Nephron progenitor cell (in vitro differentiated cells): ENCODE measurements at regions not wholly inside any gene's neighbourhood (a gene's known extent, or its start where the extent isn't known, plus 50 kb on each side); places are given as distances from the start of the nearest gene placed in this dataset.

Experiments
- DNase-seq: peaks from one replicate; pipeline ENCODE4 v3.0.0; 2021
- H3K27ac Mint-ChIP-seq: 2 replicates; pipeline ENCODE4 v1.8.0; 2021; ENCODE audit warnings: mild to moderate bottlenecking, moderate library complexity, mixed read lengths
- H3K27me3 Mint-ChIP-seq: 2 replicates; pipeline ENCODE4 v1.8.0; 2021; ENCODE audit warnings: mild to moderate bottlenecking, low read depth, mixed read lengths; ENCODE audit not compliant: poor library complexity
- H3K36me3 Mint-ChIP-seq: 2 replicates; pipeline ENCODE4 v1.8.0; 2021; ENCODE audit warnings: low read depth, mixed read lengths
- H3K4me1 Mint-ChIP-seq: 2 replicates; pipeline ENCODE4 v1.8.0; 2021; ENCODE audit warnings: mixed read lengths
- H3K4me3 Mint-ChIP-seq: 2 replicates; pipeline ENCODE4 v1.8.0; 2021; ENCODE audit warnings: mild to moderate bottlenecking, moderate library complexity, mixed read lengths
- H3K9me3 Mint-ChIP-seq: 2 replicates; pipeline ENCODE4 v1.8.0; 2021; ENCODE audit warnings: mild to moderate bottlenecking, moderate library complexity, mixed read lengths
- TF ChIP-seq, protein P1 (sequence below): fragments of 200-600 bp; sonication (generic); IDR thresholded peaks from 2 replicates; pipeline ENCODE4 v1.5.0; 2021; ENCODE audit warnings: antibody characterized with exemption

DNA sequence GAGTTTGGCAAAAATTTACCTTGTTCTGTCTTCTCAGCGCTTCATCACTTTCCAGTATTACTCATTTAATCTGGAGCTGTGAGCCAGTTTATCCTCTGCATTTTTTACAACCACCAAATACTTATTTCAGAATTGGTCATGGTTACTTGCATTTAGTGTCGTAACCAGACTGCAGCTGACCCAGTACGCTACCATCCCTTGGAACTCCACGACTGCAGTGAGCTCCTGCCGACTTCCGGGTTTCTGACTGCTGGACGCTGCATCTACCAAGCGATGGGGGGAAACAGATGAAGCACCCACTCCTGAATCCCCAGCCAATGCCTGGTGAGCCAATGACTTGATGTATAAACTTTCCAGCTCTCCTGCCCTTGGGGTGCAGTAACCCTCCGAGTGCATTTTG is 174.4 kb upstream of the PRLR start:
- Mint-ChIP-seq H3K27ac (no peak overlapping the region), H3K27me3 (peaks cover 3% of the 10 kb centered on the region), H3K4me3 (no peak overlapping the region), H3K4me1 (no peaks in the 10 kb centered on the region), H3K36me3 (no peaks in the 10 kb centered on the region), H3K9me3 (peaks cover 23% of the 10 kb centered on the region)
- TF ChIP-seq, protein P1, sequence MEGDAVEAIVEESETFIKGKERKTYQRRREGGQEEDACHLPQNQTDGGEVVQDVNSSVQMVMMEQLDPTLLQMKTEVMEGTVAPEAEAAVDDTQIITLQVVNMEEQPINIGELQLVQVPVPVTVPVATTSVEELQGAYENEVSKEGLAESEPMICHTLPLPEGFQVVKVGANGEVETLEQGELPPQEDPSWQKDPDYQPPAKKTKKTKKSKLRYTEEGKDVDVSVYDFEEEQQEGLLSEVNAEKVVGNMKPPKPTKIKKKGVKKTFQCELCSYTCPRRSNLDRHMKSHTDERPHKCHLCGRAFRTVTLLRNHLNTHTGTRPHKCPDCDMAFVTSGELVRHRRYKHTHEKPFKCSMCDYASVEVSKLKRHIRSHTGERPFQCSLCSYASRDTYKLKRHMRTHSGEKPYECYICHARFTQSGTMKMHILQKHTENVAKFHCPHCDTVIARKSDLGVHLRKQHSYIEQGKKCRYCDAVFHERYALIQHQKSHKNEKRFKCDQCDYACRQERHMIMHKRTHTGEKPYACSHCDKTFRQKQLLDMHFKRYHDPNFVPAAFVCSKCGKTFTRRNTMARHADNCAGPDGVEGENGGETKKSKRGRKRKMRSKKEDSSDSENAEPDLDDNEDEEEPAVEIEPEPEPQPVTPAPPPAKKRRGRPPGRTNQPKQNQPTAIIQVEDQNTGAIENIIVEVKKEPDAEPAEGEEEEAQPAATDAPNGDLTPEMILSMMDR: no peak
- no peak for DNase-seq

DNA sequence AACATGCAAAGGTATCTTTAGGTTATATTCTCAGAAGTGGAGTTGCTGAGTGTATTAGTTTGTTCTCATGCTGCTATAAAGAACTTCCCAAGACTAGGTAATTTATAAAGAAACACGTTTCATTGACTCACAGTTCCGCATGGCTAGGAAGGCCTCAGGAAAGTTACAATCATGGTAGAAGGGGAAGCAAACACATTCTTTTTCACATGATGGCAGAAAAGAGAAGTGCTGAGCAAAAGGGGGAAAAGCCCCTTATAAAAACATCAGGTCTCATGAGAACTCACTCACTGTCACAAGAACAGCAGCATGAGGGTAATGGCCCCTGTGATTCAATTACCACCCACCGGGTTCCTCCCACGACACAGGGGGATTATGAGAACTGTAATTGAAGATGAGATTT is 163.6 kb upstream of the PRLR start:
- Mint-ChIP-seq H3K4me3 (no peak overlapping the region), H3K9me3 (peaks cover 57% of the 10 kb centered on the region), H3K27ac (peak overlapping the region; percentile 87), H3K36me3 (peaks cover 5% of the 10 kb centered on the region), H3K27me3 (no peaks in the 10 kb centered on the region), H3K4me1 (peaks cover 14% of the 10 kb centered on the region)
- TF ChIP-seq, protein P1: no peak
- no peak for DNase-seq

DNA sequence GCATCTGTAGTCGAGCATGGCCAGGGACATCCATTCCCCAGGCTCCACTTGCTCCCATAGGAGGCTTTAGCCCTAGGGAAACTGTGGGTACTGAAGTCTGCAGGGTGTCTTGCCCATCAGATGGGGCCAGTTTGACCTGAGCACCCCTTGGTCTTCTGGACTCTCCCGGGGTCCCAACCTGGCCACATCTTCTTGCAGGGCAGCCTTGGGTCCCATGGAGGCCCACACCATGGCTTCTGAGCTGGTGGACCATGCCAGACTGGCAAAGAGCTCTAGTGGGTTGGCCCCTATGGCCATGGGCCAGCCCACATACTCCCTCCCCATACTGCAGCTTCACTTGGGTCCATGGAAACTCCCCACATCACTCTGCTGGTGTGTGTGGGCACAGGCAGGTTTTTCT is 154.4 kb upstream of the PRLR start:
- TF ChIP-seq, protein P1: no peak
- peaks cover 10% of the 10 kb centered on the region for H3K9me3 Mint-ChIP-seq
- H3K27me3 Mint-ChIP-seq: peaks cover 3% of the 10 kb centered on the region
- no peak for DNase-seq
- no peak overlapping the region for H3K27ac Mint-ChIP-seq
- no peaks in the 10 kb centered on the region for H3K4me1 Mint-ChIP-seq
- H3K4me3 Mint-ChIP-seq: no peak overlapping the region
- no peaks in the 10 kb centered on the region for H3K36me3 Mint-ChIP-seq

DNA sequence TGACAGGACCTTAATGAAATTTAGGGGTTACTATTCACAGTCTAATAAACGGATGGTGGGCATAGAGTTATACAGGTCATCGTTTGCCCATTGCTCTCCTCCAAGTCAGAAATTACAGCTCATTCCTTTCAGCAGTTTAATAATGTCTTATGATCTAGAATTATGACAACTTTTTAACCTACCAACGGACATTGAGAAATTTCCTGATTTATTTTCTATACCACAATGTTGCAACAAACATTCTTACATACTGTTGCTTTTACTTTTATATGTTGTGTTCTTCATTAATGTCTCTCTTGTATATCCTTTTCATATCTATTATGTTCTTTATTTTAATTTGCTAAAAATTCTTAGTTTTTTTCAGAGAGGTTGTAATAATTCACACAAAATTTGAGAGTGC is 152.8 kb upstream of the PRLR start:
- no peak overlapping the region for H3K4me3 Mint-ChIP-seq
- H3K27ac Mint-ChIP-seq: no peak overlapping the region
- no peaks in the 10 kb centered on the region for H3K36me3 Mint-ChIP-seq
- no peak for DNase-seq
- peaks cover 3% of the 10 kb centered on the region for H3K27me3 Mint-ChIP-seq
- TF ChIP-seq, protein P1: no peak
- H3K4me1 Mint-ChIP-seq: no peaks in the 10 kb centered on the region
- H3K9me3 Mint-ChIP-seq: no peaks in the 10 kb centered on the region

DNA sequence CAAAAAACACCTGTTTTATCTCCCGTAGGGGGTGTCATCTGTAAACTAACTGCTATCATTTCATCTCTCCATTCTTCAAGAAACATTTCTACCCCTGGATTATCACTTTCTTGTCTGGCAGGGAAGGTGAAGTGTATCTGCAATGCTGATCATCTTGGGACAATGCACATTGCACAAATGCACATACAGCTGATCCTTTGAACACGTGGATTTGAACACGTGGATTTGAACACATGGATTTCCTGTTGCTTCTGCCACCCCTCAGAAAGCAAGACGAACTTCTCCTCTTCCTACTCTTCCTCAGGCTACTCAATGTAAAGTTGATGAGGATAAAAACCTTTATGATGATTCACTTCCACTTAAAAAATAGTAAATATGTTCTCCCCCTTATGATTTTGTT is 147.4 kb upstream of the PRLR start:
- DNase-seq: no peak
- TF ChIP-seq, protein P1: no peak
- Mint-ChIP-seq H3K36me3 (no peaks in the 10 kb centered on the region), H3K27ac (no peak overlapping the region), H3K4me3 (no peak overlapping the region), H3K27me3 (no peaks in the 10 kb centered on the region), H3K9me3 (no peaks in the 10 kb centered on the region), H3K4me1 (peaks cover 6% of the 10 kb centered on the region)

DNA sequence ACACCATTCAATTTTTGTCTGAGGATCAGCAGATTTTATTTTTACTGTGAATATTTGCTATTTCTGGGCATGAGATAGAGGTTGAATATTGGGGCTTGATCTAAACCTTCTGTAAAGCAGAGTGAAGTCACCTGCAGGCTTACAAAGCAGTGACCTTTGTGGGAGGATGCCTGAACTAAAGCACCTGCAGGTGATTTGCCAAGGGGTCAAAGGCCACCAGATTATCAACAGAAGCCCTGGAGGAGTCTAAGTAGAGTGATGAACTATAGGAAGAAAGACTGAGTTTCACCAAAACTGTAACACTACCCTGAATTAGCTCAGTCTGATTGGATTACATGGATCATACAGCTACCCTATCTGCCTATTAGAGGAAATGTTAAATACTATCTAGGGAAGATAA is 144.3 kb upstream of the PRLR start:
- DNase-seq: no peak
- Mint-ChIP-seq H3K4me3 (no peak overlapping the region), H3K27me3 (no peaks in the 10 kb centered on the region), H3K4me1 (peaks cover 10% of the 10 kb centered on the region), H3K27ac (no peak overlapping the region), H3K36me3 (no peaks in the 10 kb centered on the region), H3K9me3 (no peaks in the 10 kb centered on the region)
- TF ChIP-seq, protein P1: no peak
